22Rv1 (cell line): ENCODE measurements at regions not wholly inside any gene's neighbourhood (a gene's known extent, or its start where the extent isn't known, plus 50 kb on each side); places are given as distances from the start of the nearest gene placed in this dataset.
"Not testable (repeated sequence)": the region's sequence is repeated elsewhere in the genome, so short reads cannot be mapped to it uniquely, and the experiment has no call there.

Source experiments
- H3K27ac ChIP-seq: fragments of 450-650 bp; 2 replicates; pipeline ENCODE4 v1.5.1; 2017
- CTCF ChIP-seq: fragments of 450-650 bp; IDR thresholded peaks from 2 replicates; pipeline ENCODE4 v1.5.1; 2017; ENCODE audit warnings: mild to moderate bottlenecking
- ZFX ChIP-seq: fragments of 450-650 bp; IDR thresholded peaks from 2 replicates; pipeline ENCODE4 v1.6.1; 2017; ENCODE audit warnings: antibody characterized with exemption, borderline replicate concordance

GRCh38 chr6:119830069-119830468 is 480.5 kb upstream of the MAN1A1 start:
- H3K27ac ChIP-seq = no peak overlapping the region
- TF ChIP-seq CTCF = no peak
- TF ChIP-seq ZFX = no peak

- not testable (repeated sequence) for H3K27ac ChIP-seq
Observed at GRCh38 chr6:119829499-119829898, 479.9 kb upstream of the MAN1A1 start.

DNA sequence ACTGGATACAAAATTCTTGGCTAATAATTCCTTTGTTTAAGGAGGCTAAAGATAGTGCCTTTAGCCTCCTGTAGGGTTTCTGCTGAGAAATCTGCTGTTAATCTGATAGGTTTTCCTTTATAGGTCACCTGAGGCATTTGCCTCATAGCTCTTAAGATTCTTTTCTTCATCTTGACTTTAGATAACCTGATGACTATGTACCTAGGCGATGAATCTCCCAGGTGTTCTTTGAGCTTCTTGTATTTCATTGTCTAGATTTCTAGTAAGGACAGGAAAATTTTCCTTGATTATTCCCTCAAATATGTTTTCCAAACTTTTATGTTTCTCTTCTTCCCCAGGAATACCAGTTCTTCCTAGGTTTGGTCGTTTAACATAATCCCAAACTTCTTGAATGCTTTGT is 479.4 kb upstream of the MAN1A1 start:
- TF ChIP-seq ZFX (no peak), CTCF (no peak)
- no peak overlapping the region for H3K27ac ChIP-seq

DNA sequence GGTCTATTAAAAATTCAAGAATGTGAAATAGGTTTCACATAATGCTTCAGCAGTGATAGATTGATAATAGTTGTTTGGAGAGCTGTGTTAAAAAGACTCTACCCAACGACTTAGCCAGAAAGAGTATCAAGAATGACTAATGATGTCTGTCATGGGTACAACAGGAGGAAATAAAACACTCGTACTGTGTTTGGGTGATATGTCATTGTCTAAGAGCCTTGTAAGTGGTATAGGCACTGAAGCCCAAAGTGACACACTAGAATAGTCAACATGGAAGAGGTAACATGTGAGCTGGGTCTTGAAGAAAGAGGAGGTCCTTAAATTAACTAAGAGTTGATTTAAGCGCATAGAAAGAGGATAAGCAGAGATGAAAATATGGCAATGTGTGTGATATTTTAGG is 471.8 kb upstream of the MAN1A1 start:
- H3K27ac ChIP-seq = no peak overlapping the region

GRCh38 chr6:119818876-119819275 is 469.3 kb upstream of the MAN1A1 start:
- TF ChIP-seq CTCF (no peak), ZFX (no peak)

More for the DNA sequence above, 471.8 kb upstream of the MAN1A1 start:
- TF ChIP-seq ZFX (no peak), CTCF (no peak)

DNA sequence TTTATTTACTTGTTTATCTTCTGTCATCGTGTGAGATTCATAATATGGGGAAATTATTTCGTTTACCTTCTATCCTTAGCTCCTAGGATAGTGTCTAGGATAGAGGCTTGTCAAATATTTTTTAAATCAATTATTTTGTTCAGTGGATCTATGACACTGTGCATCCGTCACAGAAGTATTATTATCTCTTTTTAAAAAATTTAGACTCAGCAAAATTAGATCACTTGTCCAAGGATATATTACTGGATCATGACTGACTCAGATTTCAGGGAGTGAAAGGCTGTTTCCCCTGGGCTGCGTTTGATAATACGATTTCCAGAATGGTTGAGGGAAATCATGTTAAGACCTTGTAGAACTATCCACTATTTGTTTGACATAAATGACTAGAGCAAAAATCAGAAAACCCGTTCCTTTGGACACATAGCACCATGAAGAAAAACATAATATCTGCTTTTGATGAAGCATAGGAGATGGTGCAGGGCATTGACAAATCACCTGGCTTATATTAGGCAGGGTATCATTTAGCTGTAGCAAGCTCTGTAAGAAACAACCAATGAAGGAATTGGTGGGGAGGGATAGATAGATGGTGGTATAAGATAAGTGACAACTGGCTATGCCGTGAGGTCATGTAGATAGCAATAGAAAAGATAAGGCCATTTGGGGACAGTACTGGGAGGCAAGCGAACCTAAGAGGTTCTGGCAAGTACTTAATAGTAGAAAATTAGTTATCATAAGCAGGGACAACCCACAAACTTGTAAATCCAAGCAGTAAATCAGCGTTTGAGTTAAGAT is 465.2 kb upstream of the MAN1A1 start:
- no peak for TF ChIP-seq ZFX
- no peak for TF ChIP-seq CTCF

More at GRCh38 chr6:119818876-119819275, 469.3 kb upstream of the MAN1A1 start:
- no peak overlapping the region for H3K27ac ChIP-seq

GRCh38 chr6:119802464-119802863 is 452.9 kb upstream of the MAN1A1 start:
- TF ChIP-seq ZFX (no peak), CTCF (no peak)
- no peak overlapping the region for H3K27ac ChIP-seq

More for the DNA sequence above, 465.2 kb upstream of the MAN1A1 start:
- no peak overlapping the region for H3K27ac ChIP-seq

GRCh38 chr6:119801056-119801455 is 451.5 kb upstream of the MAN1A1 start:
- H3K27ac ChIP-seq = no peak overlapping the region
- no peak for TF ChIP-seq ZFX
- TF ChIP-seq CTCF = no peak
